Esophagus muscularis mucosa (tissue), 4 donors: ENCODE measurements at regions not wholly inside any gene's neighbourhood (a gene's known extent, or its start where the extent isn't known, plus 50 kb on each side); places are given as distances from the start of the nearest gene placed in this dataset.

Experiments used
- DNase-seq: peaks from one replicate; pipeline ENCODE4 v3.0.0-alpha.2; 2017; ENCODE audit errors: extremely low spot score
- H3K27ac ChIP-seq, 4 donors: fragments of 200-600 bp; sonication (generic); replicated peaks in 1 of 4; 1 replicate in 3 of 4; 2 replicates in 1 of 4; pipeline ENCODE4 v1.5.1; 2016 to 2019; ENCODE audit warnings: mild to moderate bottlenecking in 1 of 4
- H3K27me3 ChIP-seq, 4 donors: fragments of 200-600 bp; sonication (generic); one replicate each; pipeline versions ENCODE4 v1.5.1 to v1.6.0; 2016 to 2019
- H3K36me3 ChIP-seq, 4 donors: fragments of 200-600 bp; sonication (generic); one replicate each; pipeline ENCODE4 v1.5.1; 2016 to 2019
- H3K4me1 ChIP-seq, 4 donors: fragments of 200-600 bp; sonication (generic); one replicate each; pipeline ENCODE4 v1.5.1; 2016 to 2019
- H3K4me3 ChIP-seq, 4 donors: fragments of 200-600 bp; sonication (generic); 1 replicate in 2 of 4; 2 replicates in 2 of 4; pipeline ENCODE4 v1.5.1; 2016 to 2019; ENCODE audit warnings: mild to moderate bottlenecking in 4 of 4, moderate library complexity in 1 of 4
- H3K9me3 ChIP-seq, 4 donors: fragments of 200-600 bp; sonication (generic); 1 replicate in 3 of 4; 2 replicates in 1 of 4; pipeline ENCODE4 v1.5.1; 2016 to 2019
- EP300 ChIP-seq: sonication (generic); formaldehyde crosslinking; IDR thresholded peaks from one replicate; pipeline ENCODE4 v1.6.1; 2017; ENCODE audit warnings: antibody characterized with exemption
- POLR2A ChIP-seq: fragments of 450-650 bp; IDR thresholded peaks from one replicate; pipeline ENCODE4 v1.6.1; 2017; ENCODE audit warnings: antibody characterized with exemption, moderate library complexity, mild to moderate bottlenecking, low read depth
- POLR2AphosphoS5 ChIP-seq, 2 donors: sonication (generic); formaldehyde crosslinking; IDR thresholded peaks; one replicate each; pipeline ENCODE4 v1.6.1; 2017; ENCODE audit warnings: antibody characterized with exemption in 2 of 2
- WGBS: methylation state at CpG from one replicate; pipeline ENCODE4 v1.1.5; 2018; 5-methylcytosine and 5-hydroxymethylcytosine counted together
- intact Hi-C: fragments of 100-400 bp; cut with DNase I; formaldehyde crosslinking; loops from one replicate; pipeline ENCODE4 v1.15.1; 2023
- TF ChIP-seq, protein P1 (sequence below), 3 experiments: fragments of 200-600 bp in 2 of 3; fragments of 450-650 bp in 1 of 3; sonication (generic) in 2 of 3; IDR thresholded peaks; one replicate each; pipeline ENCODE4 v1.5.1; 2017 to 2019; ENCODE audit warnings: antibody characterized with exemption in 3 of 3, mild to moderate bottlenecking in 2 of 3, moderate library complexity in 1 of 3

DNA sequence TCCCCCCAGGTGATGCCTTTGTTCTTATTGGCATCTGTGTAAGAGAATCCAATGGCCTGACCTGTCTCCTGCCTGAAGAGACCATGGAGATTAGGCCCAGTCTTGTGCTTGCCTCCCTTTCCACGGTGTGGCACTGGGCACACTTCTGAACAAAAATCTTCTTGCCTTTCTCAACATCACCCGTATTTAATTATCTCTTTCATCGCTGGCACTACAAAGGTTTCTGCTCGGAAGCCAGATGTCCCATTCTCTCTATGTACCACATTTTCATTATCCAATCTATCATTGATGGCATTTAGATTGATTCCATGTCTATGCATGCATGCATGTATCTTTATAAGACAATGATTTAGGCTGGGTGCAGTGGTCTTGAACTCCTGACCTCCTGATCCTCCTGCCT is 74.3 kb downstream of the SLC25A15 start:
- Histone ChIP-seq H3K4me3 (no peak overlapping the region), H3K27ac (no peak overlapping the region), H3K36me3 (no peaks in the 10 kb centered on the region), H3K27me3 (no peaks in the 10 kb centered on the region), H3K4me1 (no peaks in the 10 kb centered on the region), H3K9me3 (no peaks in the 10 kb centered on the region)
- intact Hi-C loops: no loop called here
- no peak for DNase-seq
- 90% methylated on average over 4 of the region's 4 CpGs for WGBS
- TF ChIP-seq, protein P1, sequence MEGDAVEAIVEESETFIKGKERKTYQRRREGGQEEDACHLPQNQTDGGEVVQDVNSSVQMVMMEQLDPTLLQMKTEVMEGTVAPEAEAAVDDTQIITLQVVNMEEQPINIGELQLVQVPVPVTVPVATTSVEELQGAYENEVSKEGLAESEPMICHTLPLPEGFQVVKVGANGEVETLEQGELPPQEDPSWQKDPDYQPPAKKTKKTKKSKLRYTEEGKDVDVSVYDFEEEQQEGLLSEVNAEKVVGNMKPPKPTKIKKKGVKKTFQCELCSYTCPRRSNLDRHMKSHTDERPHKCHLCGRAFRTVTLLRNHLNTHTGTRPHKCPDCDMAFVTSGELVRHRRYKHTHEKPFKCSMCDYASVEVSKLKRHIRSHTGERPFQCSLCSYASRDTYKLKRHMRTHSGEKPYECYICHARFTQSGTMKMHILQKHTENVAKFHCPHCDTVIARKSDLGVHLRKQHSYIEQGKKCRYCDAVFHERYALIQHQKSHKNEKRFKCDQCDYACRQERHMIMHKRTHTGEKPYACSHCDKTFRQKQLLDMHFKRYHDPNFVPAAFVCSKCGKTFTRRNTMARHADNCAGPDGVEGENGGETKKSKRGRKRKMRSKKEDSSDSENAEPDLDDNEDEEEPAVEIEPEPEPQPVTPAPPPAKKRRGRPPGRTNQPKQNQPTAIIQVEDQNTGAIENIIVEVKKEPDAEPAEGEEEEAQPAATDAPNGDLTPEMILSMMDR (IDR thresholded peaks at IDR 0.05): no peak
- TF ChIP-seq POLR2A (no peak), POLR2AphosphoS5 (IDR thresholded peaks at IDR 0.05) (no peak), EP300 (no peak)

- TF ChIP-seq POLR2A (no peak), EP300 (no peak), POLR2AphosphoS5 (IDR thresholded peaks at IDR 0.05) (no peak)
- TF ChIP-seq, protein P1 (IDR thresholded peaks at IDR 0.05): no peak
- no peak for DNase-seq
- WGBS: 95% methylated on average over 5 of the region's 5 CpGs
- intact Hi-C loops: no loop called here
- Histone ChIP-seq H3K4me3 (no peak overlapping the region), H3K27me3 (no peaks in the 10 kb centered on the region), H3K27ac (no peak overlapping the region), H3K9me3 (peaks cover 0 to 52% (median 30%) of the 10 kb centered on the region in 4 donors), H3K4me1 (peaks cover 0 to 2% (median 0%) of the 10 kb centered on the region in 4 donors), H3K36me3 (peaks cover 4 to 52% (median 39%) of the 10 kb centered on the region in 4 donors)
These were observed 84.8 kb downstream of the SLC25A15 start for GRCh38 chr13:40874138-40874779.

DNA sequence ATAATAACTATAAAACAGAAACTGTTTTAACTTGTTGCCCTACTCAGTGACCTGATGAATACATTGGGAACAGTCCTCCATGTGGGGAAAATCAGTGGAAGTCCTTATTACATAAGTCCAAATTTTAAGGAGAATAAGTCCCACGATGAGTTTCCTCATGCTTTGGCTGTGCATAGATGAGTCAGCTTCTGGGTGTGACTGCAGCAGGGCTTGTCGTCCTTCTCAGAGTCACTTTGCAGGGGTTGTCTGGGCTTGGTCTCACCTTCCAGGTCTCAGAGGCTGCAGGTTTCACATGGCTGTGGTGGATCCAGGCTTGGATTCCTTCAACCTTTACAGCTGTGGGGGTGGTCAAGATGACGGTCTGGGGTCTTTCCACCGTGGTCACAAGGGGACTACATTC is 85.6 kb downstream of the SLC25A15 start:
- H3K27me3 ChIP-seq: no peaks in the 10 kb centered on the region
- no peak overlapping the region for H3K4me3 ChIP-seq
- peaks cover 4 to 52% (median 39%) of the 10 kb centered on the region in 4 donors for H3K36me3 ChIP-seq
- H3K9me3 ChIP-seq: peaks cover 0 to 52% (median 30%) of the 10 kb centered on the region in 4 donors
- TF ChIP-seq POLR2A: no peak
- WGBS: 100% methylated on average over 4 of the region's 4 CpGs
- intact Hi-C loops: no loop called here
- DNase-seq: no peak
- no peak overlapping the region for H3K27ac ChIP-seq
- H3K4me1 ChIP-seq: peaks cover 0 to 3% (median 0%) of the 10 kb centered on the region in 4 donors

GRCh38 chr13:40875583-40875982 is 86.2 kb downstream of the SLC25A15 start:
- intact Hi-C loops: no loop called here
- Histone ChIP-seq H3K9me3 (peaks cover 0 to 52% (median 30%) of the 10 kb centered on the region in 4 donors), H3K4me3 (no peak overlapping the region), H3K27ac (no peak overlapping the region), H3K36me3 (peaks cover 4 to 57% (median 42%) of the 10 kb centered on the region in 4 donors), H3K4me1 (peaks cover 0 to 3% (median 0%) of the 10 kb centered on the region in 4 donors), H3K27me3 (no peaks in the 10 kb centered on the region)
- 100% methylated on average over 6 of the region's 6 CpGs for WGBS
- TF ChIP-seq POLR2A: no peak
- TF ChIP-seq, protein P1 (IDR thresholded peaks at IDR 0.05): no peak
- TF ChIP-seq EP300: no peak
- no peak for TF ChIP-seq POLR2AphosphoS5 (IDR thresholded peaks at IDR 0.05)
- no peak for DNase-seq

DNA sequence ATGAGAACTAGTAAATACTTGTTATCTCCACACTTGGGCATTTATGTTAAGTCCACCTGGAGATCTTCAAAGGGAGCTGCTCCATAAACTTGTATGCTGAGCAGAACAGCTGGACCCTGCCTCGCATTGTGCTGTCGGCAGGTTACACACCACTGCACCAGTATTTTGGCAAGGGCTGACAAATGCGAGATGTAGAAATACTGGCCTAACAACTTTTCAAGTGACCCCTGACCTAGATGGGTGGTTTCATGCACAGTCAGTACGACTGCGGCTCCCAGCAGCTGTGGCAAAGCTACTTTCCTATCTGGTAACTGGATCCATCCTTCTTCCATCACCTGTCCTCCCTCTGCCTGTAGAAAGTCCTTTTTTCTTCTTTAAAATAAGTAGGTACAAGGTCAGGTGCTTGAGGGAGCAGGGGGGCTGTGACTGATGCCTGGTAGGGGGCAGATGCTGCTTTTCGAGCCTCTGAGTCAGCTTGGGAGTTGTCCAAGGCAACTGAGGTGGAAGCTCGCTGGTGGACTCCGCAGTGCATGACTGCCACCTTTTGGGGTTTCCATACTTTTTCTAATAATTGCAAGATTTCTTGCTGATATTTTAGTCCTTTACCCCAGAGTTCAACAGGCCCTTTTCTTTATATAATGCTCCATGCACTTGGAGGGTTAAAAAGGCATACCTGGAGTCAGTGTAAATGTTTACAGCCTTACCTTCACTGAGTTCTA is 86.8 kb downstream of the SLC25A15 start:
- Histone ChIP-seq H3K4me3 (no peak overlapping the region), H3K27ac (no peak overlapping the region), H3K27me3 (no peaks in the 10 kb centered on the region), H3K4me1 (peaks cover 0 to 3% (median 0%) of the 10 kb centered on the region in 4 donors), H3K9me3 (peaks cover 0 to 52% (median 30%) of the 10 kb centered on the region in 4 donors), H3K36me3 (peaks cover 4 to 58% (median 42%) of the 10 kb centered on the region in 4 donors)
- TF ChIP-seq, protein P1 (IDR thresholded peaks at IDR 0.05): no peak
- TF ChIP-seq POLR2A: no peak
- TF ChIP-seq EP300: no peak
- no peak for TF ChIP-seq POLR2AphosphoS5 (IDR thresholded peaks at IDR 0.05)
- no peak for DNase-seq
- intact Hi-C loops: no loop called here
- 98% methylated on average over 8 of the region's 8 CpGs for WGBS
